Stomach (tissue), 4 donors: ENCODE measurements at regions not wholly inside any gene's neighbourhood (a gene's known extent, or its start where the extent isn't known, plus 50 kb on each side); places are given as distances from the start of the nearest gene placed in this dataset.
"Not testable (repeated sequence)": the region's sequence is repeated elsewhere in the genome, so short reads cannot be mapped to it uniquely, and the experiment has no call there.

ENCODE experiments used
- POLR2A ChIP-seq, 4 donors: fragments of 450-650 bp; IDR thresholded peaks; one replicate each; pipeline ENCODE4 v1.6.1; 2016; ENCODE audit warnings: antibody characterized with exemption in 4 of 4, control low read depth in 2 of 4, mild to moderate bottlenecking in 1 of 4, moderate library complexity in 1 of 4
- POLR2AphosphoS5 ChIP-seq, 3 donors: sonication (generic); formaldehyde crosslinking; IDR thresholded peaks; one replicate each; pipeline ENCODE4 v1.6.1; 2016; ENCODE audit warnings: antibody characterized with exemption in 3 of 3
- TF ChIP-seq, protein P1 (sequence below), 7 experiments: fragments of 450-650 bp in 4 of 7; fragments of 200-600 bp in 3 of 7; sonication (generic) in 3 of 7; IDR thresholded peaks; one replicate each; pipeline ENCODE4 v1.5.1; 2016 to 2019; ENCODE audit warnings: antibody characterized with exemption in 7 of 7, control low read depth in 2 of 7, mild to moderate bottlenecking in 1 of 7

DNA sequence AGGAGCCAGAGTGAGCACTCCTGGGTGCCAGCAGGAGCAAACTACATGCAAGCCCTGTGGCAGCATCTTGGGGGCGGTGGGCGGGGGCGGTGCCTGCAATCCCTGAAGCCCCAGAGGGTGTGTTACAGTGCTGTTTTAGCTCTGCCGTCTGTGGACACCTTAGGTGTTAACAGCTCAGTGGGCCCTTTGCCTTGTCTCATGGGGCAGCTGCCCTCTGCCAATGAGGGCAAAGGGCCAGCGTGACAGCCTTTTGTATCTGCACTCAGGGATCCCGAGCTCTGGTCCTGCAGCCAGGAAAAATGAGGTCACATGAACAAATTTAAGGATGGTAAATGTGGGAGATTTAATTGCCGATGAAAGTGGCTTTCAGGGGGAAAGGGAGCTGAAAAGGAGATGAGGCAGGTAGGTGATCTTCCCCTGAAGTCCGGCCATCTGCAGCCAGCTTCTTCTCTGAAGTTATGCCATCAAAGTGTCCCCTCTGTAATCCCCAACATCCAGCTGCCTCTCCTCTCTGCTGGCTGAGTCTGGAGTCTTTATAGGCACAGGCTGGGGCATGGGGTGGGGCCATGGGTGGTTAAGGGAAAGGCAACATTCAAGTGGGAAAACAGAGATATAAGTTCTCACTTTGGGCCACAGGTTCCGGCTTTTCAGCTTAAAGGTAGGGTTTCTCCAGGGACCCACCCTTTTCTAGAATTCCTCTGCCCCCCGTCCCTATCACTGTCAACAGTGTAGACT is 267.1 kb upstream of the NBPF12 start:
- TF ChIP-seq, protein P1, sequence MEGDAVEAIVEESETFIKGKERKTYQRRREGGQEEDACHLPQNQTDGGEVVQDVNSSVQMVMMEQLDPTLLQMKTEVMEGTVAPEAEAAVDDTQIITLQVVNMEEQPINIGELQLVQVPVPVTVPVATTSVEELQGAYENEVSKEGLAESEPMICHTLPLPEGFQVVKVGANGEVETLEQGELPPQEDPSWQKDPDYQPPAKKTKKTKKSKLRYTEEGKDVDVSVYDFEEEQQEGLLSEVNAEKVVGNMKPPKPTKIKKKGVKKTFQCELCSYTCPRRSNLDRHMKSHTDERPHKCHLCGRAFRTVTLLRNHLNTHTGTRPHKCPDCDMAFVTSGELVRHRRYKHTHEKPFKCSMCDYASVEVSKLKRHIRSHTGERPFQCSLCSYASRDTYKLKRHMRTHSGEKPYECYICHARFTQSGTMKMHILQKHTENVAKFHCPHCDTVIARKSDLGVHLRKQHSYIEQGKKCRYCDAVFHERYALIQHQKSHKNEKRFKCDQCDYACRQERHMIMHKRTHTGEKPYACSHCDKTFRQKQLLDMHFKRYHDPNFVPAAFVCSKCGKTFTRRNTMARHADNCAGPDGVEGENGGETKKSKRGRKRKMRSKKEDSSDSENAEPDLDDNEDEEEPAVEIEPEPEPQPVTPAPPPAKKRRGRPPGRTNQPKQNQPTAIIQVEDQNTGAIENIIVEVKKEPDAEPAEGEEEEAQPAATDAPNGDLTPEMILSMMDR (IDR thresholded peaks at IDR 0.05) = not testable (repeated sequence)
- TF ChIP-seq POLR2AphosphoS5, POLR2A (IDR thresholded peaks at IDR 0.05): not testable (repeated sequence)
